Thoracic aorta (tissue), 2 donors: ENCODE measurements at regions not wholly inside any gene's neighbourhood (a gene's known extent, or its start where the extent isn't known, plus 50 kb on each side); places are given as distances from the start of the nearest gene placed in this dataset.

Experiments used
- ATAC-seq: fragments of 150-250 bp; one replicate; pipeline ENCODE4 v1.8.0; 2017; ENCODE audit warnings: low read depth; ENCODE audit not compliant: insufficient number of reproducible peaks, low FRiP score
- DNase-seq: peaks from one replicate; pipeline ENCODE4 v3.0.0-alpha.2; 2020; ENCODE audit warnings: low spot score
- H3K27ac ChIP-seq, 2 donors: fragments of 200-600 bp; sonication (generic); 1 replicate in 1 of 2; 2 replicates in 1 of 2; pipeline ENCODE4 v1.5.1; 2016; ENCODE audit warnings: mild to moderate bottlenecking in 2 of 2, moderate library complexity in 2 of 2
- H3K27me3 ChIP-seq: fragments of 200-600 bp; sonication (generic); replicated peaks from 2 replicates; pipeline ENCODE4 v1.6.0; 2016; ENCODE audit warnings: mild to moderate bottlenecking; ENCODE audit not compliant: insufficient read depth
- H3K36me3 ChIP-seq: fragments of 200-600 bp; sonication (generic); one replicate; pipeline ENCODE4 v1.5.1; 2016
- H3K4me1 ChIP-seq, 2 donors: fragments of 200-600 bp; sonication (generic); 1 replicate in 1 of 2; 2 replicates in 1 of 2; pipeline versions ENCODE4 v1.5.1 to v1.6.0; 2016; ENCODE audit warnings: low read depth in 2 of 2, mild to moderate bottlenecking in 1 of 2; ENCODE audit not compliant: control insufficient read depth in 1 of 2
- H3K4me3 ChIP-seq: fragments of 200-600 bp; sonication (generic); 2 replicates; pipeline ENCODE4 v1.5.1; 2016; ENCODE audit warnings: mild to moderate bottlenecking
- H3K9me3 ChIP-seq: fragments of 200-600 bp; sonication (generic); 2 replicates; pipeline ENCODE4 v1.5.1; 2016
- TF ChIP-seq, protein P1 (sequence below): fragments of 200-600 bp; sonication (generic); IDR thresholded peaks from one replicate; pipeline ENCODE4 v1.5.1; 2019; ENCODE audit warnings: antibody characterized with exemption

DNA sequence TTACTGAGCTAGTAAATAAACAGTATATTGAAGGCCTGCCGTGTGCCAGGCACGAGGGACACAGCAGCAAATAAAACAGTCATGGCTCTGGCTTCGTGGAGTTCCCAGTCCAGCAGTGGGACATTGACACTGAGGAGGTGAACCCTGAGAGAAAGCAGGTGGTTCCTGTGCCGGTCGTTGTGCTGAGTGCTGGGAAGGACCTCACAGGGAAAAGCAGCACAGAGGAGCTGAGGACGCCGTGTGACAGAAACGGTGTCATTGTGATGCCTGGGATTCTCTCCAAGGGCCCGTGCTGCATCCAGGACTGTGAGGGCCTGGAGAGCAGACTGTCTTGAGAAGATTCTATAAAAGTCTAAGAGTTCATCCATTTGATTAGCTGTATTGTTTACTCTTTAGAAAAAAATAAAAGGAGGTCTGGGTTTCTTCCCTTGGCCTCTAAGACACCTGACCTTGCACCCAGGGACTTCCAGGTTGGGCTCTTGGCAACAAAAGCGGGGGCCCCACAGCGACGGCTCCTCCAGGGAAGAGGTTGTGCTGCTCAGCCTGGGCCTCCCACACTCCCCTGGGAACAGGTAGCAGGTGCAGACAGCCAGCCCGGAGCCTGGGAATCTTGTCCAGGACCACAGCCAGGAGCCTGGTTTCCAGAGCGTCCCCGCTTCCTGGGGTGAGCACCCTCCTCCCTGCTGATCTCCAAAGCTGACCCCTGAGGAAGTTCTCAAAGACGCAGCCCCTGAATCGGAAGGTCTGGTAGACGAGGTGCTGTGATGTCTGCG lies 251.2 kb upstream of the PMEPA1 start:
- no peak overlapping the region for H3K4me3 ChIP-seq
- no peaks in the 10 kb centered on the region for H3K27me3 ChIP-seq
- no peaks in the 10 kb centered on the region for H3K9me3 ChIP-seq
- H3K27ac ChIP-seq, result no peak overlapping the region
- H3K4me1 ChIP-seq, result peaks cover 0 to 50% of the 10 kb centered on the region in 2 donors
- DNase-seq (no peak), ATAC-seq (no peak)
- no peaks in the 10 kb centered on the region for H3K36me3 ChIP-seq
- TF ChIP-seq, protein P1, sequence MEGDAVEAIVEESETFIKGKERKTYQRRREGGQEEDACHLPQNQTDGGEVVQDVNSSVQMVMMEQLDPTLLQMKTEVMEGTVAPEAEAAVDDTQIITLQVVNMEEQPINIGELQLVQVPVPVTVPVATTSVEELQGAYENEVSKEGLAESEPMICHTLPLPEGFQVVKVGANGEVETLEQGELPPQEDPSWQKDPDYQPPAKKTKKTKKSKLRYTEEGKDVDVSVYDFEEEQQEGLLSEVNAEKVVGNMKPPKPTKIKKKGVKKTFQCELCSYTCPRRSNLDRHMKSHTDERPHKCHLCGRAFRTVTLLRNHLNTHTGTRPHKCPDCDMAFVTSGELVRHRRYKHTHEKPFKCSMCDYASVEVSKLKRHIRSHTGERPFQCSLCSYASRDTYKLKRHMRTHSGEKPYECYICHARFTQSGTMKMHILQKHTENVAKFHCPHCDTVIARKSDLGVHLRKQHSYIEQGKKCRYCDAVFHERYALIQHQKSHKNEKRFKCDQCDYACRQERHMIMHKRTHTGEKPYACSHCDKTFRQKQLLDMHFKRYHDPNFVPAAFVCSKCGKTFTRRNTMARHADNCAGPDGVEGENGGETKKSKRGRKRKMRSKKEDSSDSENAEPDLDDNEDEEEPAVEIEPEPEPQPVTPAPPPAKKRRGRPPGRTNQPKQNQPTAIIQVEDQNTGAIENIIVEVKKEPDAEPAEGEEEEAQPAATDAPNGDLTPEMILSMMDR, result no peak

DNA sequence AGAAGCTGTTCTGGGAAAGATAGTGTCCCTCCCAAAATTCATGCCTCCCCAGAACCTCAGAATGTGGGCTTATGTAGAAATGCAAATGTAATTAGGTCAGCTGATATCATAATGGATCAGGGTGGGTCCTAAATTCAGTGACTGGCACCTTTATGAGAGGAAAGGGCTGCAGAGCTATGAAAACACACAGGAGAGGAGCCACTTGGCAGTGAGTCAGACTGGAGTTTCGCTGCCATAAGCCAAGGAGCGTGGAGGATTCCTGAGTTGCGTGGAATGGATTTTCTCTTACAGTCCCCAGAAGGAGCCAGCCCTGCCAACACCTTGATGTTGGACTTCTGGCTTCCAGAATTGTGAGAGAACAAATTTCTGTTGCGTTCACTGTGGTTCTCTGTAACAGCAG lies 249.8 kb upstream of the PMEPA1 start:
- DNase-seq (no peak), ATAC-seq (no peak)
- H3K4me3 ChIP-seq, result no peak overlapping the region
- TF ChIP-seq, protein P1, result no peak
- no peak overlapping the region for H3K27ac ChIP-seq
- no peaks in the 10 kb centered on the region for H3K9me3 ChIP-seq
- no peaks in the 10 kb centered on the region for H3K36me3 ChIP-seq
- peaks cover 0 to 43% of the 10 kb centered on the region in 2 donors for H3K4me1 ChIP-seq
- H3K27me3 ChIP-seq, result no peaks in the 10 kb centered on the region

DNA sequence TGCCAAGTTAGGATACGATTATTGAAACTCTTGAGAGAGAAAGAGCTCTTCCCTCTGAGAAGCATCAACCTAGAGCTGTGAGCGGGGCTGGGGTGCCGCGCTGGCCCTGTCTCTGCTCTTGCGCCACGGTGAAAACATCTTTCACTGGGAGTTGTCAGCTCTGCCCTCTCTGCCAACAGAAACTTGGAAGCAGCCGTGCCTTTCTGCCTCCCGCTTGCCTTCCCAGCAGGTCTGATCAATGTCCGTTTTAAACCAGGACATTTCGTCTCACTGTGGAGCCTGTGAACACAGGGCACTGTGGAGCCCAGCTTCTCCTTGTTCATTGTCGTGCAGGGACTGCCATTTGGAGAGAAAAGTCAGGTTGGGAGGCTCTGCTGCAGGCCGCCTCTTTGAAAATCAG lies 249.2 kb upstream of the PMEPA1 start:
- H3K36me3 ChIP-seq, result no peaks in the 10 kb centered on the region
- DNase-seq (no peak), ATAC-seq (no peak)
- H3K27ac ChIP-seq, result no peak overlapping the region
- H3K4me1 ChIP-seq, result peaks cover 0 to 37% of the 10 kb centered on the region in 2 donors
- H3K4me3 ChIP-seq, result no peak overlapping the region
- H3K9me3 ChIP-seq, result no peaks in the 10 kb centered on the region
- H3K27me3 ChIP-seq, result no peaks in the 10 kb centered on the region
- TF ChIP-seq, protein P1, result no peak

DNA sequence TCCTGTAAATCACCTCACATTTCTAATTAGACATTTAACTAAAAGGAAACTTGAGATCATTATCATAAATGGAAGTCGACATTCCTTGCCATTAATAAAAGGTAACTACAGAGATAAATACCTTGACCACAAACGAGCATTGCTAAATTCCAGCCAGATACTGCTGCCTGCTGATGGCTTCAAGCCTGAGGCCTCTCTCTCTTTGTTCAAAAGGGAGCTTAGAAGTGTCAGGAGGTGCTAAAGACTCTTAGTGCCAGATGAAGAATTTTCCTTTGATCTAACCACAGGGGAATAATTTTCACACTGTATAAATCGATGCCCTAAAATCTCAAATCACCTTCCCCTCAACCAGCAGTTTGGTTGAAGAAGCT lies 248.2 kb upstream of the PMEPA1 start:
- DNase-seq (no peak), ATAC-seq (no peak)
- no peak overlapping the region for H3K27ac ChIP-seq
- no peaks in the 10 kb centered on the region for H3K27me3 ChIP-seq
- peaks cover 0 to 27% of the 10 kb centered on the region in 2 donors for H3K4me1 ChIP-seq
- H3K36me3 ChIP-seq, result no peaks in the 10 kb centered on the region
- H3K9me3 ChIP-seq, result no peaks in the 10 kb centered on the region
- TF ChIP-seq, protein P1, result no peak
- H3K4me3 ChIP-seq, result no peak overlapping the region

DNA sequence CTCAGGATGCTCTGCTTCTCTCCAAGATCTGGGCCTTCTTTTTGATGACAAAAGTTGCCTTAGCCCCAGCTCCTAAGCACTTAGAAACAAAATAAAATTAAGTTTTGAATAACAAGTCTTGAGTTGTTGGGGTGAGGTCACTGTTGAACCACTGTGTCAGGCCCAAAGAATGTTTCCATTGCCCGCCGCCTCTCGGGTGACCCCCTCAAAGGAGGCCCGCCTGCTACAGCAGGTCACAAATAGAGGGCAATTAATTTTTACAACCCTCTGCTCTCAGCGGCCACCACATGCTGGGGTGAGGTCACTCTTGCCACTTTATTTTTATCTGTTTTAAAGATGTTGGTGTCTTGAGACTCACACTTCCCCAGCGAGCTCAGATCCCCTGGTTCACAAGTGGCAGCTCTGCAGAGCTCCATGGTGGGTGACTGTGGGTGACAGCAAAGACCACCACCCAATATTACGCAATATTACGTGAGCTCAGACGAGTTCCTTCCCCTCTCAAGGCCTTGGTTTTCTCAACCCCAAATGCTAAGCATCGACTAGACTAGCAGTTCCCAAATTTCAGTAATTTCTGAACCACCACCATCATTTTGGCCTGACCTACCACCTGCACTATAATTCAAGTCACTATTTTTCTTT lies 247.7 kb upstream of the PMEPA1 start:
- peak; percentile 45 for ATAC-seq
- H3K27ac ChIP-seq, result no peak overlapping the region
- H3K9me3 ChIP-seq, result no peaks in the 10 kb centered on the region
- TF ChIP-seq, protein P1, result no peak
- H3K4me3 ChIP-seq, result no peak overlapping the region
- DNase-seq, result no peak
- no peaks in the 10 kb centered on the region for H3K36me3 ChIP-seq
- no peaks in the 10 kb centered on the region for H3K27me3 ChIP-seq
- peaks cover 0 to 22% of the 10 kb centered on the region in 2 donors for H3K4me1 ChIP-seq
